H1 (cell line): ENCODE measurements at regions not wholly inside any gene's neighbourhood (a gene's known extent, or its start where the extent isn't known, plus 50 kb on each side); places are given as distances from the start of the nearest gene placed in this dataset.

Source experiments
- CTCF ChIA-PET: fragments of 300-600 bp; sonication (Branson Sonifier 250); formaldehyde crosslinking; loops from one replicate; lab custom pipeline; 2021; ENCODE audit not compliant: partially characterized antibody; lab: Charles Lee
- POLR2A ChIA-PET: fragments of 300-600 bp; sonication (Branson Sonifier 250); formaldehyde crosslinking; loops from one replicate; lab custom pipeline; 2021; ENCODE audit warnings: inconsistent platforms; ENCODE audit not compliant: partially characterized antibody; lab: Charles Lee
- DNase-seq, 2 experiments: peaks; one replicate each; pipeline versions ENCODE4 v3.0.0 to v3.0.0-alpha.2; 2010 to 2022; ENCODE audit warnings: low spot score in 2 of 2, low read depth in 1 of 2, mixed read lengths in 1 of 2
- FAIRE-seq: peaks from 2 replicates; lab custom pipeline; 2011; peaks lifted over from hg19 to GRCh38; lab: Jason Lieb, UNC
- H2AFZ ChIP-seq: 2 replicates; pipeline ENCODE4 v1.8.1; 2012; ENCODE audit warnings: low read length, inconsistent platforms
- H2AK5ac ChIP-seq: 2 replicates; pipeline ENCODE4 v1.6.1; 2013; ENCODE audit warnings: low read depth, low read length
- H2BK120ac ChIP-seq: replicated peaks from 2 replicates; pipeline ENCODE3; 2013; ENCODE audit warnings: low read depth, low read length, inconsistent platforms
- H2BK12ac ChIP-seq: 2 replicates; pipeline ENCODE4 v1.6.1; 2013; ENCODE audit warnings: low read depth, low read length
- H2BK15ac ChIP-seq: 2 replicates; pipeline ENCODE4 v1.6.1; 2013; ENCODE audit warnings: low read length
- H2BK20ac ChIP-seq: 2 replicates; pipeline ENCODE4 v1.6.1; 2013; ENCODE audit warnings: low read length
- H2BK5ac ChIP-seq: 2 replicates; pipeline ENCODE4 v1.6.1; 2013; ENCODE audit warnings: low read depth, low read length
- H3K14ac ChIP-seq: 2 replicates; pipeline ENCODE4 v1.6.1; 2013; ENCODE audit warnings: inconsistent platforms; ENCODE audit not compliant: insufficient read length
- H3K18ac ChIP-seq: 2 replicates; pipeline ENCODE4 v1.6.1; 2013; ENCODE audit warnings: low read length; ENCODE audit errors: extremely low read depth
- H3K23ac ChIP-seq: 2 replicates; pipeline ENCODE4 v1.6.1; 2013; ENCODE audit warnings: inconsistent platforms; ENCODE audit not compliant: insufficient read length
- H3K23me2 ChIP-seq: 2 replicates; pipeline ENCODE4 v1.6.1; 2013; ENCODE audit warnings: low read depth, low read length
- H3K27ac ChIP-seq: 2 replicates; pipeline ENCODE4 v1.6.1; 2011; ENCODE audit warnings: low read depth, low read length, inconsistent platforms
- H3K27me3 ChIP-seq, 4 experiments: replicated peaks in 1 of 4; 1 replicate in 1 of 4; 2 replicates in 3 of 4; pipeline versions ENCODE4 v1.6.1 to v1.8.1; 2011 to 2013; ENCODE audit warnings: low read length in 3 of 4, mild to moderate bottlenecking in 3 of 4, inconsistent platforms in 2 of 4, mixed read lengths in 2 of 4, moderate library complexity in 1 of 4; ENCODE audit not compliant: control insufficient read depth in 3 of 4, insufficient read depth in 3 of 4; ENCODE audit errors: extremely low read depth in 1 of 4
- H3K36me3 ChIP-seq, 4 experiments: 2 replicates each; pipeline versions ENCODE4 v1.6.1 to v1.8.1; 2011 to 2013; ENCODE audit warnings: mild to moderate bottlenecking in 4 of 4, low read length in 3 of 4, moderate library complexity in 2 of 4, control low read depth in 1 of 4, inconsistent platforms in 1 of 4; ENCODE audit not compliant: insufficient read depth in 4 of 4, control insufficient read depth in 2 of 4
- H3K4ac ChIP-seq: replicated peaks from 2 replicates; pipeline ENCODE3; 2013; ENCODE audit warnings: low read length, low read depth, mixed read lengths, inconsistent platforms; ENCODE audit not compliant: insufficient read length
- H3K4me1 ChIP-seq, 4 experiments: replicated peaks in 1 of 4; 1 replicate in 1 of 4; 2 replicates in 3 of 4; pipeline versions ENCODE4 v1.6.1 to v1.8.1; 2011 to 2013; ENCODE audit warnings: low read length in 3 of 4, inconsistent platforms in 2 of 4, mixed read lengths in 1 of 4; ENCODE audit not compliant: insufficient read depth in 4 of 4, control insufficient read depth in 3 of 4
- H3K4me2 ChIP-seq, 2 experiments: 2 replicates each; pipeline versions ENCODE4 v1.6.1 to v1.8.1; 2011 to 2013; ENCODE audit warnings: low read depth in 2 of 2, low read length in 2 of 2, control low read depth in 1 of 2, inconsistent platforms in 1 of 2, mild to moderate bottlenecking in 1 of 2; ENCODE audit not compliant: insufficient read depth in 1 of 2
- H3K4me3 ChIP-seq, 4 experiments: fragments of 200-600, 300-600 bp in 1 of 4; sonication (generic), shearing (Covaris generic), sonication (Bioruptor Twin) in 1 of 4; 2 replicates each; pipeline versions ENCODE4 v1.5.1 to v1.8.1; 2011 to 2016; ENCODE audit warnings: low read length in 4 of 4, low read depth in 3 of 4, control low read depth in 2 of 4, inconsistent platforms in 2 of 4, mild to moderate bottlenecking in 2 of 4, mixed read lengths in 1 of 4, moderate library complexity in 1 of 4; ENCODE audit not compliant: insufficient read depth in 2 of 4; ENCODE audit errors: extremely low read depth in 1 of 4
- H3K56ac ChIP-seq: replicated peaks from 2 replicates; pipeline ENCODE3; 2013; ENCODE audit warnings: low read depth, mild to moderate bottlenecking, mixed read lengths, low read length, inconsistent platforms; ENCODE audit not compliant: insufficient read length
- H3K79me1 ChIP-seq: 2 replicates; pipeline ENCODE4 v1.6.1; 2013; ENCODE audit warnings: low read depth, low read length, control low read depth
- H3K79me2 ChIP-seq, 2 experiments: 2 replicates each; pipeline versions ENCODE4 v1.6.1 to v1.8.1; 2012 to 2013; ENCODE audit warnings: low read length in 2 of 2, mild to moderate bottlenecking in 2 of 2, inconsistent platforms in 1 of 2; ENCODE audit not compliant: insufficient read depth in 2 of 2, control insufficient read depth in 1 of 2
- H3K9ac ChIP-seq, 4 experiments: replicated peaks in 1 of 4; 1 replicate in 1 of 4; 2 replicates in 3 of 4; pipeline versions ENCODE4 v1.6.1 to v1.8.1; 2011 to 2013; ENCODE audit warnings: low read depth in 3 of 4, low read length in 3 of 4, control low read depth in 2 of 4, mild to moderate bottlenecking in 2 of 4, moderate library complexity in 2 of 4, inconsistent platforms in 1 of 4; ENCODE audit errors: extremely low read depth in 1 of 4
- H3K9me3 ChIP-seq, 2 experiments: 2 replicates each; pipeline versions ENCODE4 v1.6.1 to v1.8.1; 2012 to 2013; ENCODE audit warnings: mild to moderate bottlenecking in 2 of 2, moderate library complexity in 2 of 2, control low read depth in 1 of 2, inconsistent platforms in 1 of 2, low read depth in 1 of 2, low read length in 1 of 2, mixed read lengths in 1 of 2; ENCODE audit not compliant: insufficient read depth in 2 of 2
- H4K20me1 ChIP-seq, 2 experiments: replicated peaks in 1 of 2; 2 replicates each; pipeline versions ENCODE3 to v1.8.1; 2011 to 2013; ENCODE audit warnings: inconsistent platforms in 2 of 2, low read length in 2 of 2, mild to moderate bottlenecking in 1 of 2; ENCODE audit not compliant: insufficient read depth in 2 of 2, control insufficient read depth in 1 of 2
- H4K5ac ChIP-seq: 2 replicates; pipeline ENCODE4 v1.6.1; 2013; ENCODE audit warnings: low read length, low read depth, mixed read lengths, inconsistent platforms; ENCODE audit not compliant: insufficient read length
- H4K8ac ChIP-seq: 2 replicates; pipeline ENCODE4 v1.8.0; 2013; ENCODE audit warnings: mild to moderate bottlenecking, moderate library complexity, low read length, inconsistent platforms; ENCODE audit not compliant: insufficient read depth; ENCODE audit errors: extremely low read depth
- H4K91ac ChIP-seq: replicated peaks from 2 replicates; pipeline ENCODE3; 2013; ENCODE audit warnings: low read length, mixed read lengths, inconsistent platforms; ENCODE audit not compliant: insufficient read length
- ASH2L ChIP-seq: fragments of 200-600, 300-600 bp; sonication (generic); IDR thresholded peaks from one replicate; pipeline ENCODE4 v1.7.1; 2017; ENCODE audit warnings: low read length
- CHD2 ChIP-seq: IDR thresholded peaks from 2 replicates; pipeline ENCODE4 v1.6.1; 2012; ENCODE audit warnings: low read length, improper control_type of control experiment
- EGR1 ChIP-seq: IDR thresholded peaks from 2 replicates; pipeline ENCODE4 v1.6.1; 2011; ENCODE audit warnings: low read depth, low read length, borderline replicate concordance
- EP300 ChIP-seq, 2 experiments: IDR thresholded peaks; 1 replicate in 1 of 2; 2 replicates in 1 of 2; pipeline ENCODE4 v1.6.1; 2011 to 2012; ENCODE audit warnings: low read depth in 2 of 2, low read length in 2 of 2, mild to moderate bottlenecking in 2 of 2, borderline replicate concordance in 1 of 2, inconsistent platforms in 1 of 2, moderate library complexity in 1 of 2
- GABPA ChIP-seq: IDR thresholded peaks from 2 replicates; pipeline ENCODE4 v1.6.1; 2011; ENCODE audit warnings: mild to moderate bottlenecking, low read length, moderate library complexity, borderline replicate concordance; ENCODE audit not compliant: insufficient read depth
- GTF2F1 ChIP-seq: IDR thresholded peaks from 2 replicates; pipeline ENCODE4 v1.6.1; 2012; ENCODE audit warnings: low read depth, low read length, improper control_type of control experiment, borderline replicate concordance
- KDM4A ChIP-seq: IDR thresholded peaks from one replicate; pipeline ENCODE4 v1.7.1; 2012; ENCODE audit warnings: low read depth, mild to moderate bottlenecking, moderate library complexity, low read length, inconsistent platforms; ENCODE audit not compliant: severe bottlenecking
- MAFK ChIP-seq: IDR thresholded peaks from 2 replicates; pipeline ENCODE4 v1.6.1; 2012; ENCODE audit warnings: low read depth, mild to moderate bottlenecking, improper control_type of control experiment, low read length
- NANOG ChIP-seq: IDR thresholded peaks from 2 replicates; pipeline ENCODE4 v1.6.1; 2011; ENCODE audit warnings: low read length, low read depth, mild to moderate bottlenecking, inconsistent platforms; ENCODE audit not compliant: insufficient read depth, poor library complexity, severe bottlenecking
- PHF8 ChIP-seq: fragments of 200-600 bp; sonication (generic); conservative IDR thresholded peaks from 2 replicates; pipeline ENCODE4 v1.7.1; 2012; ENCODE audit warnings: low read depth, mild to moderate bottlenecking, inconsistent platforms, low read length, moderate library complexity
- RFX5 ChIP-seq: IDR thresholded peaks from 2 replicates; pipeline ENCODE4 v1.6.1; 2011; ENCODE audit warnings: low read depth, low read length, improper control_type of control experiment, borderline replicate concordance
- TAF7 ChIP-seq: optimal IDR thresholded peaks from 2 replicates; pipeline ENCODE3; 2011; ENCODE audit warnings: low read depth, mild to moderate bottlenecking, inconsistent platforms, low read length, moderate library complexity, borderline replicate concordance
- WGBS, 2 experiments: shearing (Covaris generic) in 1 of 2; methylation state at CpG; one replicate each; pipeline versions ENCODE4 v1.1.6 to v1.1.7; 2013 to 2015; ENCODE audit warnings: low lambda C conversion rate in 2 of 2, mixed read lengths in 2 of 2, inconsistent platforms in 1 of 2, low coverage in 1 of 2, missing lambda C conversion rate in 1 of 2; ENCODE audit not compliant: insufficient replicate concordance in 2 of 2, insufficient coverage in 1 of 2, insufficient read length in 1 of 2; ENCODE audit errors: extremely low coverage in 1 of 2, missing lambda C conversion rate in 1 of 2; 5-methylcytosine and 5-hydroxymethylcytosine counted together
- TF ChIP-seq, protein P1 (sequence below): IDR thresholded peaks from 2 replicates; pipeline ENCODE4 v1.6.1; 2012; ENCODE audit warnings: inconsistent platforms

GRCh38 chr2:107334306-107334705, 448.3 kb upstream of the ST6GAL2 start:
- H3K27ac ChIP-seq: no peak overlapping the region

More at GRCh38 chr2:107334306-107334705, 448.3 kb upstream of the ST6GAL2 start:
- H2BK20ac ChIP-seq: no peak overlapping the region
- CTCF ChIA-PET: no interaction called here
- H3K9me3 ChIP-seq: peaks cover 0 to 3% of the 10 kb centered on the region in 2 experiments; a peak in 1 of 4 replicates
- no peak overlapping the region for H2BK12ac ChIP-seq
- WGBS, 2 experiments: 90% methylated on average over 2 of the region's 2 CpGs; no CpG with 5 or more reads in 1 of the 2 experiments
- H2AK5ac ChIP-seq: no peak overlapping the region
- H3K4me2 ChIP-seq: no peak overlapping the region
- no peak for TF ChIP-seq KDM4A
- TF ChIP-seq CHD2: no peak
- TF ChIP-seq RFX5: no peak
- TF ChIP-seq EP300 (IDR thresholded peaks at IDR 0.05; ENCODE audit: borderline replicate concordance in 1 of 2, low read depth in 2 of 2, low read length in 2 of 2): no peak
- no peak for TF ChIP-seq GTF2F1
- TF ChIP-seq MAFK: no peak
- no peak for TF ChIP-seq EGR1
- TF ChIP-seq GABPA: no peak
- no peak for TF ChIP-seq NANOG
- no peak for TF ChIP-seq PHF8
- TF ChIP-seq, protein P1, sequence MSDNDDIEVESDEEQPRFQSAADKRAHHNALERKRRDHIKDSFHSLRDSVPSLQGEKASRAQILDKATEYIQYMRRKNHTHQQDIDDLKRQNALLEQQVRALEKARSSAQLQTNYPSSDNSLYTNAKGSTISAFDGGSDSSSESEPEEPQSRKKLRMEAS: no peak
- no peak for TF ChIP-seq TAF7
- no peak for TF ChIP-seq ASH2L
- H4K20me1 ChIP-seq: no peaks in the 10 kb centered on the region
- H3K23ac ChIP-seq: no peak overlapping the region
- no peak overlapping the region for H2AFZ ChIP-seq
- FAIRE-seq: no peak
- no peaks in the 10 kb centered on the region for H3K79me2 ChIP-seq
- POLR2A ChIA-PET: no interaction called here
- H4K5ac ChIP-seq: no peak overlapping the region
- H3K14ac ChIP-seq: no peak overlapping the region
- no peak overlapping the region for H2BK120ac ChIP-seq
- H3K56ac ChIP-seq: no peak overlapping the region
- H4K8ac ChIP-seq: no peak overlapping the region
- no peak overlapping the region for H2BK15ac ChIP-seq
- H3K4me3 ChIP-seq: no peak overlapping the region
- H3K18ac ChIP-seq: no peak overlapping the region
- no peak overlapping the region for H2BK5ac ChIP-seq
- no peak overlapping the region for H4K91ac ChIP-seq
- no peaks in the 10 kb centered on the region for H3K4me1 ChIP-seq
- H3K36me3 ChIP-seq: no peaks in the 10 kb centered on the region
- DNase-seq: no peak
- no peaks in the 10 kb centered on the region for H3K27me3 ChIP-seq
- H3K79me1 ChIP-seq: no peaks in the 10 kb centered on the region; the same call in 1 of the 2 replicates
- no peaks in the 10 kb centered on the region for H3K23me2 ChIP-seq
- no peak overlapping the region for H3K4ac ChIP-seq
- no peak overlapping the region for H3K9ac ChIP-seq
